ENCODE measurements at regions not wholly inside any gene's neighbourhood (a gene's known extent, or its start where the extent isn't known, plus 50 kb on each side); places are given as distances from the start of the nearest gene placed in this dataset.

DNA sequence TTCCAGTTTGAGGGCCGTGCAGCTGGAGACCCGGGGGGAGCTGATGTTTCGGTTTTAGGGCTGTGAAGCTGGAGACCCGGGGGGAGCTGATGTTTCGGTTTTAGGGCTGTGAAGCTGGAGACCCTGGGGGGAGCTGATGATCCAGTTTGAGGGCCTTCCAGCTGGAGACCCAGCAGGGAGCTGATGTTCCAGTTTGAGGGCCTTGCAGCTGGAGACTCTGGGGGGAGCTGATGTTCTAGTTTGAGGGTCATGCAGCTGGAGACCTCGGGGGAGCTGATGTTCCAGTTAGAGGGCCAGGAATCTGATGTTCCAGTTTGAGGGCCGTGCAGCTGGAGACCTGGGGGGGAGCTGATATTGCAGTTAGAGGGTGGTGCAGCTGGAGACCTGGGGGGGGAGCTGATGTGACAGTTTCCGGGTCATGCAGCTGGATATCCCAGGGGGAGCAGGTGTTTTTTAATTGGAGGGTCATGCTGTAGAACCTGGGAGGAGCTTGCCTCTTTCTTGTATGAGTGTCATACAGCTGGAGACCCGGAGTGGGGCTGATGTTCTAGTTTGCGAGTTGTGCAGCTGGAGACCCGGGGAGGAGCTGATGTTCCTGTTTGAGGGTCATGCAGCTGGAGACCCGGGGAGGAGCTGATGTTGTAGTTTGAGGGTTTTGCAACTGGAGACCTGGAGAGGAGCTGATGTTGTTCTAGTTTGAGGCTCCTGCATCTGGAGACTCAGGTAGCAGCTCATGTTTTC lies 153.2 kb downstream of the RTP5 start:
- no peaks in the 10 kb centered on the region for H3K27me3 ChIP-seq (replicated peaks; ENCODE audit: insufficient read depth)
- no peaks in the 10 kb centered on the region for H3K36me3 ChIP-seq
- DNase-seq (ENCODE audit: low spot score) (no peak), ATAC-seq (ENCODE audit: insufficient number of reproducible peaks, low FRiP score, low read depth) (no peak)
- no peak overlapping the region for H3K27ac ChIP-seq
- TF ChIP-seq CTCF (IDR thresholded peaks at IDR 0.05) = no peak
- H3K4me3 ChIP-seq = no peak overlapping the region
- no peaks in the 10 kb centered on the region for H3K9me3 ChIP-seq
- no peaks in the 10 kb centered on the region for H3K4me1 ChIP-seq (ENCODE audit: control insufficient read depth in 1 of 2, low read depth in 2 of 2)

DNA sequence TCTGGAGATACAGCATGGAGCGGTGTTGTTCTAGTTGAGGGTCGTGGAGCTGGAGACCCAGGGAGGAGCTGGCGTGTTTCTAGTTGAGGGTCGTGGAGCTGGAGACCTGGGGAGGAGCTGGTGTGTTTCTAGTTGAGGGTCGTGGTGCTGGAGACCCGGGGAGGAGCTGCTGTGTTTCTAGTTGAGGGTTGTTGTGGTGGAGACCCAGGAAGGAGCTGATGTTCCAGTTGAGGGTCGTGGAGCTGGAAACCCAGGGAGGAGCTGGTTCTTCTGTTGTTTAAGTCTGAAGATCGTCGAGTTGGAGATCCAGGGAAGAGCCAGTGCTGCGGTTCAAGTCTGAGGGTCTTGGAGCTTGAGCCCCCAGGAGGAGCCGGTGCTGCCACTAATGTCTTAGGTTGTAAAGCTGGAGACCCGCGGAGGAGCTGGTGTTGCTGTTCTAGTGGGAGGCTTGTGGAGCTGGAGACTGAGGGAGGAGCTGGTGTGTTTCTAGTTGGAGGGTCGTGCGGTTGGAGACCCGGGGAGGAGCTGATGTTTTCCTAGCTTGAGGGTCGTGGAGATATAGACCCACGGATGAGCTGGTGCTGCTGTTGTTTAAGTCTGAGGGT lies 155.3 kb downstream of the RTP5 start:
- Histone ChIP-seq H3K9me3 (no peaks in the 10 kb centered on the region), H3K4me1 (ENCODE audit: control insufficient read depth in 1 of 2, low read depth in 2 of 2) (no peaks in the 10 kb centered on the region), H3K27ac (no peak overlapping the region), H3K36me3 (no peaks in the 10 kb centered on the region), H3K27me3 (replicated peaks; ENCODE audit: insufficient read depth) (no peaks in the 10 kb centered on the region), H3K4me3 (no peak overlapping the region)
- ATAC-seq (ENCODE audit: insufficient number of reproducible peaks, low FRiP score, low read depth) (no peak), DNase-seq (ENCODE audit: low spot score) (no peak)
- TF ChIP-seq CTCF (IDR thresholded peaks at IDR 0.05) = no peak

DNA sequence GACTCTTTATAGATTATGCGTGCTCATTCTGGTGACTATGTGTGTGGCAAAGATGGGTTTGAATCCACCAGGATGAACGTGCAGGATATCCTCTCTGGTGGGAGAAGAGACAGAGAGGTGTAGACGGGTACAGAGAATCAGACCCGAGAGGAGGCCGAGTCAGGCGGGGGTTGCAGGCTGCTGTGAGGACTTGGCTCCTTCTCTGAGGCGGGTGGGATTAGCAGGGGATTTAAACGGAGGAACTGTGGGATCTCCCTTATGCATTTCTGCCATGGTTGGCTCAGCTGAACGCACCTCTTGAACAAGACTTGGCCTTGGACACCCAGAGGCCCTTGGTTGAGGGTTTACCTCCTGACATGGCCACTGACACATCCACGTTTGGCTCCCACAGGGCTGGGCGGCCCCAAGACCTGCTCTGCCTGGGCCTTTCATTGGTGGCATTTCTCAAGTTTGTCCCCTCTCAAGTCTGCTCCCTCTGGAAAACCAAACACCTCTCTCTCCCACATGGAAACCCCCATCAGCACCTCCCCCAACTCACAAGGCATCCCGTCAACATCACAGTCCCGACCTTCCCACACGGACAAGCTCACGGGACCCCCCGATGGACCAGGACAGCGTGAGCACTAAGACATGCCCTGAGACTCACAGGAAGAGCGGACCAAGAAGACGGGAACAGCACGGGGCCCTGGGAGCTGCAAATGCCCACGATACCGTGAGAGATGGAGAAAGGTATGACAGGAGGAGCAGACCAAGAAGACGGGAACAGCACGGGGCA lies 158.3 kb downstream of the RTP5 start:
- DNase-seq (ENCODE audit: low spot score) (no peak), ATAC-seq (ENCODE audit: insufficient number of reproducible peaks, low FRiP score, low read depth) (no peak)
- Histone ChIP-seq H3K27ac (no peak overlapping the region), H3K4me3 (no peak overlapping the region), H3K36me3 (no peaks in the 10 kb centered on the region), H3K4me1 (ENCODE audit: control insufficient read depth in 1 of 2, low read depth in 2 of 2) (no peaks in the 10 kb centered on the region), H3K27me3 (replicated peaks; ENCODE audit: insufficient read depth) (no peaks in the 10 kb centered on the region), H3K9me3 (no peaks in the 10 kb centered on the region)
- TF ChIP-seq CTCF (IDR thresholded peaks at IDR 0.05) = no peak

DNA sequence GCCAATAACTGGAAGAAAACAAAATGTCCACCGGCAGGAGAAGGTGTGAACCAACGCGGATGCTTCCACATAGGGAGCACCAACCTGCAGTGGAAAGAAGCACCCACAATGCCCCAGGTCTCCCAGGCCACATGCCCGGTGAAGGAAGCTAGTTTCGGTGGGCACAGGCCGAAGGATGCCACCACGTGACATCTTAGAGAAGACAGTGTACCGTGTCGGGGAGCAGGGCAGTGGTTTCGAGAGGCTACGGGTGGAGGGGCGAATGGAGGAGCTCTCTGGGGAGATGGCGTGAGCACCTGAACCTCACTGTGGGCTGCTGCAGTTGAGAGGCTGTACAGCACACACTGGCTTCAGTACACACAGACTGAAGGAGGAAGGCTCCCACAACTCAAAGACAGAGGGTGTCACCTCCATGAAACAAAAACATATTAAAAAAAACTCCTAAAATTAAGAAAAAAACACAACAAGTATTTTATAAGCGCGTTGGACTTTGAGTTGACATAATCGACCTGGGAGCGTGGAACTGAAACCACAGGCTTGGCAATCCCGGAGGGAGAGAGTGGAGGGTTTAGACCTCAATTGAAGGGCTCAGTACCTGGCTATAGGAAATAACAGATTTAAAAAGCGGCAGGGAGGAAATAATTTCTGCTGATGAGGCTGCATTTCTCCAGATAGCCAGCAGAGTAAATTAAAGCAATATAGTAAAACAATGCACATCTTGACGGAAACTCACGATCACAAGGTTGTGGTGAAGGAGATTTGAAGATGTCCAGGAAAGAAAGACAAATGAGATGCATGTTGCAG lies 160.1 kb downstream of the RTP5 start:
- Histone ChIP-seq H3K27ac (no peak overlapping the region), H3K9me3 (no peaks in the 10 kb centered on the region), H3K4me1 (ENCODE audit: control insufficient read depth in 1 of 2, low read depth in 2 of 2) (no peaks in the 10 kb centered on the region), H3K4me3 (no peak overlapping the region), H3K36me3 (no peaks in the 10 kb centered on the region), H3K27me3 (replicated peaks; ENCODE audit: insufficient read depth) (no peaks in the 10 kb centered on the region)
- DNase-seq (ENCODE audit: low spot score) (no peak), ATAC-seq (ENCODE audit: insufficient number of reproducible peaks, low FRiP score, low read depth) (no peak)
- TF ChIP-seq CTCF (IDR thresholded peaks at IDR 0.05) = no peak

- Histone ChIP-seq H3K36me3 (no peaks in the 10 kb centered on the region), H3K9me3 (no peaks in the 10 kb centered on the region), H3K27me3 (replicated peaks; ENCODE audit: insufficient read depth) (no peaks in the 10 kb centered on the region), H3K4me3 (no peak overlapping the region), H3K27ac (no peak overlapping the region), H3K4me1 (ENCODE audit: control insufficient read depth in 1 of 2, low read depth in 2 of 2) (no peaks in the 10 kb centered on the region)
- no peak for TF ChIP-seq CTCF (IDR thresholded peaks at IDR 0.05)
- no peak for ATAC-seq (ENCODE audit: insufficient number of reproducible peaks, low FRiP score, low read depth)
- no peak for DNase-seq (ENCODE audit: low spot score)
Measured at GRCh38 chr2:242030226-242030575, 160.7 kb downstream of the RTP5 start.
